ENCODE measurements at regions not wholly inside any gene's neighbourhood (a gene's known extent, or its start where the extent isn't known, plus 50 kb on each side); places are given as distances from the start of the nearest gene placed in this dataset.
"Not testable (repeated sequence)": the region's sequence is repeated elsewhere in the genome, so short reads cannot be mapped to it uniquely, and the experiment has no call there.

DNA sequence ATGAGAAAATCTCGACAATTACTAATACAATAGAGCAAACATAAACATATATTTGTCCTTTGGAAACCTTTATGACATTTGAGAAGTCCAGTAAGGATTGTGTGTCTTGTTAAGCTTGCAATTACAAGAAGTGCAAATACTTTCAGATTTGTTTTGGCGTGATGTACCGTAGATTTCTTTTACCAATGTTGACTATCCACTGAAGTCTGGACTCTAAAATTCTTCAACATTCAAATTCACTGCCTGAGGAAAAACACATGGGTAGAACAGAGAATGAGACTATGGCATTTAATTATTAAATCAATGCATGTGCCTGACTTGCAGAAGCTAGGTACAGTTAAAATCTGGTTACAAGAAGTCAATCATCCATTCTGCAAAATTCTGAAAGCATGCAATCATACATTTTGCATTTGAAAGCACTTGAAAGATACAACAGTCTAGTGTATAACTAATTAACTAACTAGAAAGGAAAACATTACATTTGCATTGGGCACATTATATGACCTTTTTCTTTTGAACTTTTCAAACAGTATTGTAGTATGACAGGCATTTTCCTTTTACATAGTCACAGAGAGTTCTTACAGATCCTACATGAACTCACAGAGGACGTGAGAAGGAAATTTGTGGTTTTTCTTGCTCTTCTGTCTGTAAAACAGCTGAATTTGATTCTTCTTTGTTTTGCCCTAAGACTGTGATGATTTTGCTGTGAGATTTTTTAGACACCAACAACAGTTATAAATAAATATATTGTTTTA is 511.1 kb upstream of the ADGRL4 start:
- DNase-seq = no peak

DNA sequence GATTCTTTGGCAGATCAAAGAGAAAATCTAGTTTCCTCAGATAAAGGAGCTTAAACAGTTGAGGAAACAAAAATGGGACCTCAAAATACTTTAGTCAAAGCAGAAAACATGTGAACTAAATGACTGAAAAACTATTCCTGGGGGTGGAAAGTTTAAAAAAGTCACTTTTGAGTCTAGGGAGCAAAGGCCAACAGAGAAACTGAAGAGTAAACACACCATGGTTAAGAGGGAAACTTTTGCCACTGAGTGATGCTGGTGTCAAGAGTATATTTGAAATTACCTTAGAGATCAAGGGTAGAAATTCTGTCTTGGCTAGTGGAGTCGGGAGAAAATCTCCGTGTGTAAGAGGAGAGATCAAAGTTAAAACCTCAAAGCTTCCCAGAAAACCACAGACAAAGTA is 501.2 kb upstream of the ADGRL4 start:
- DNase-seq = no peak

GRCh38 chr1:79501153-79501552 is 494.6 kb upstream of the ADGRL4 start:
- DNase-seq = no peak

GRCh38 chr1:79499541-79499940 is 493.0 kb upstream of the ADGRL4 start:
- no peak for DNase-seq

- DNase-seq = peak; percentile 24
These were observed 490.8 kb upstream of the ADGRL4 start for GRCh38 chr1:79497193-79497773.

DNA sequence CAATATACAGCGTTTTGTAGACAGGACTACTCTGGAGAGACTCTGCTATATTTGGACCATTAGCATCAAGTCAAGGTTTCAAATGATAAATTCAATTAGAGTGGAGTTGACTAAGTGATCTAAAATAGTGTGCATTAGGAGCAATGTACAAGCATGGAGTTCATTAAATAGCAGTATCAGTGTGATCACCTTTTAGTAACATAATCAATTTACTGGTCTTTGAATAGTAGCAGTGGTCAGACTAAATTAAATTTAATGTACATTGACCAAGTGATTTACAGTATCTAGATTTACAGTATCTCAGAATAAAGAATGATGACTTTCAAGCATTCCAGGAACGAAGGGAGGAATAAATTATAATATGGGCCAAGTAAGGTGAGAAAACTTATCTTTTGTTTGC is 489.6 kb upstream of the ADGRL4 start:
- DNase-seq = no peak

GRCh38 chr1:79493702-79494101 is 487.2 kb upstream of the ADGRL4 start:
- not testable (repeated sequence) for DNase-seq

DNA sequence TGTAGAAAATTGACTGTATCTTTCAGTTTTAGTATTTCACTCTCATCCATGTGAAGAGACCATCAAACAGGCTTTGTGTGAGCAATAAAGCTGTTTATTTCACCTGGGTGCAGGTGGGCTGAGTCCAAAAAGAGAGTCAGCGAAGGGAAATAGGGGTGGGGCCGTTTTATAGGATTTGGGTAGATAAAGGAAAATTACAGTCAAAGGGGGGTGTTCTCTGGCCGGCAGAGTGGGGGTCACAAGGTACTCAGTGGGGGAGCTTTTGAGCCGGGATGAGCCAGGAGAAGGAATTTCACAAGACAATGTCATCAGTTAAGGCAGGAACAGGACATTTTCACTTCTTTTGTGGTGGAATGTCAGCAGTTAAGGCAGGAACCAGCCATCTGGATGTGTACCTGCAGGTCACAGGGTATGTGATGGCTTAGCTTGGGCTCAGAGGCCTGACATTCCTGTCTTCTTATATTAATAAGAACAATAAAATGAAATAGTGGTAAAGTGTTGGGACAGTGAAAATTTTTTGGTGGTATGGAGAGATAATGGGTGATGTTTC is 482.1 kb upstream of the ADGRL4 start:
- not testable (repeated sequence) for DNase-seq

- DNase-seq = no peak
These were observed 472.3 kb upstream of the ADGRL4 start for GRCh38 chr1:79478728-79479373.

DNA sequence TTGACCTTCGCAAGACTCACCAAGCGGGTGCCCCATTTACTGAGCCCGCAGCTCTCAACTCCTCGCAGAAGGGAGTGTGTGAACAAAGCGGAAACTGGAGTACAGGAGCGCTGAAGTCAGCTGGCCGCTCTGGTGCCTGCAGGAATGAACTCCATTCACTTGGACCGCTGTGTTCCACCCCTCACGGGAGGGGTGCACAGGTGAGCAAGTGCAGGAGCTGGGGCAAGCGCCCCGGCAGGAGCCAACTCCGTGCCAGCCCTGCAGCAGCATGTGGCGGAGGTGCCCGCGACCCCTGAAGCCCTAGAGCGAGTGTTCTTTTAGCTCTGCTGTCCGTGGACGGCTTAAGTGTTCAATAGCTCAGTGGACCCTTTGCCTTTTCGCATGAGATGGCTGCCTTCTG is 471.6 kb upstream of the ADGRL4 start:
- no peak for DNase-seq

- no peak for DNase-seq
These were observed 465.6 kb upstream of the ADGRL4 start for GRCh38 chr1:79472067-79472656.

- DNase-seq = no peak
These were observed 462.6 kb upstream of the ADGRL4 start for GRCh38 chr1:79469139-79469538.

- no peak for DNase-seq
These were observed 454.4 kb upstream of the ADGRL4 start for GRCh38 chr1:79460773-79461436.

DNA sequence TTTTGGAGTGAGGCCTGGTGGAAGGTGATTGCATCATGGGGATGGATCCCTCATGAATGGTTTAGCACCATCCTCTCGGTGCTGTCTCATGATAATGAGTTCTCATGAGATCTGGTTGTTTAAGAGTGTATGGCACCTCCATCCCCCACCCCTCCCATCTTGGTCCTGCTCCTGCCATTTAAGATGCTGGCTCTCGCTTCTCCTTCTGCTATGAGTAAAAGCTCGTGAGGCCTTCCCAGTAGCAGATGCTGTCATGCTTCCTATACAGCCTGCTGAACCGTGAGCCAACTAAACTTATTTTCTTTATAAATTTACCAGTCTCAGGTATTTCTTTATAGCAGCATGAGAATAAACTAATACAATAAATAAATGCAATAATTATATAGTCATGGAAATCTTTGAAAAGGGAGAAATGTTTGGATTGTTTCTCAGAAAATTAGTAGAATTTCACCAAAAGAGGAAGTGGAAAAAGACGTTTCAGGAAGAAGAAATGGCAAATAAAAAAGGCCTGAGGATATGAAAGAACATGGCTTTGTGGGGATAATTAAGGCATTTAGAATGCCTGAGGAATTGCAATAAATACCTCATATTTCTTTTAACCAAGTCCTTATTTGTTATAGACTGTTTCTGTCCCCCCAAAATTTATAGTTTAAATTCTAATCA is 451.2 kb upstream of the ADGRL4 start:
- DNase-seq = no peak

DNA sequence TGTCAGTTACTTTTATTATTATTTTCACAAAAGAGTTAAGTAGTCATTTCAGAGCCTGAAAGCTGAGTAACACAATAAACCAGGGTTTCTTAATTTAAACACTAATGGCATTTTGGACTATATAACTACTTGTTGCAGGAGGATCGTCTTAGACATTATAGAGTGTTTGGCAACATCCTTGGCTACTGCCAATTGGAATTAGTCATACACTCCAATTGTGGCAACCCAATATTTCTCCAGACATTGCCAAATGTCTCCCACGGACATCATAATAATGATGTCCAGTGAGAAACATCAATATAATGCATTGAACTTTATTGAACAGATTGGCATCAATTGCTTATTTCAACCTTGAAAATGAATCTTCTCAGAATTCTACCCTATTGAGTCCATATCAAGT is 441.9 kb upstream of the ADGRL4 start:
- no peak for DNase-seq

GRCh38 chr1:79441238-79441637 is 434.7 kb upstream of the ADGRL4 start:
- no peak for DNase-seq

GRCh38 chr1:79437540-79437939 is 431.0 kb upstream of the ADGRL4 start:
- no peak for DNase-seq

GRCh38 chr1:79431340-79431739 is 424.8 kb upstream of the ADGRL4 start:
- no peak for DNase-seq

DNA sequence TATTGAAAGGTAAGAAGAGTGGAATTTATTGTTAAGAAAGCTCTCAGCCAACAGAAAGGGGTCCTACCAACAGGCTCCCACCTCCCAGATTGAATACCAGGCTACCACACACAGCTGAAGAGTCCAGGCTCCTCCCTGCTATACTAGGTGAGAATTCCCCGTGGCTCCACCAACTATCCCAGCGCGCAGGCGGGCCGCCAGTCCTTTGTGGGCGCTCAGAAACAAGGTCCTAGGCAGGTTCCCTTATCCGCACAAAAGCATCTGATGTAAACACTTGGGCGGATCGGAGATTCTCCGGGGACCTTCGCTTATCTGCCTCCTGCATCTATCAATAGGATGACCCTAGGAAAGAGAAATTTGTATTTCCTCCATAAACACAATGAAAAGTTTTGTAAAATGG is 423.9 kb upstream of the ADGRL4 start:
- no peak for DNase-seq

DNA sequence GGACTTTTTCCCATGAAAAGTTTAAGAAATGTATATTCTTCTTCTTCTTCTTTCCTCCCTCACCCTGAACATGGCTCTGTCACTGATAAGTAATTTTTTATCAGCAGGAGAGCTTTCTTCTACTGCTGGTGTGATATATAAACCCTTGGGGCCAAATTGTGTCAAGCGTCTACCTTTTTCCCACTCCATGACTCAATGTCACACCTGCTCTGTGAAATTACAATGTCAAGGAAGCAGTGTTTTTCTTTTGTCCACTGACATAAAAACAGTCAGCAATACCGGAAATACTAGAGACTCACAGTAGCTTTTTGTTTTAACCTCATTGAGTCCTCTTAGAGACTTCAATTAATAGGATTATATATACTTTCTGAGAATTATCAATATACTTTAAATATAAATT is 416.2 kb upstream of the ADGRL4 start:
- no peak for DNase-seq

GRCh38 chr1:79398501-79398900 is 392.0 kb upstream of the ADGRL4 start:
- DNase-seq = no peak

DNA sequence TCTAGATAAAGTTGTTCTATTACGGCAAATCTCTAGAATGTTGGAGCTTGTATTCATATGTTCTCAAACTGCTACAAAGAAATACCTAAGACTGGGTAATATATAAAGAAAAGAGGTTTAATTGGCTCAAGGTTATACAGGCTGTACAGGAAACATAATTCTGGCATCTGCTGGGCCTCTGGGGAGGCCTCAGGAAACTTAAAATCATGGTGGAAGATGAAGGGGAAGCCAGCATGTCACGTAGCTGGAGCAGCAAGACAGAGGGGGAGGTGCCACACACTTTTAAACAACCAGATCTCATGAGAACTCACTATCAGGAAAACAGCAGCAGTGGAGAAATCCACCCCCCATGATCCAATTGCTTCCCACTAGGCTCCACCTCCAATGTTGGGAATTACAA is 390.4 kb upstream of the ADGRL4 start:
- no peak for DNase-seq

Measured in midbrain (tissue), 1 donor.